Psoas muscle (tissue), 7 donors: ENCODE measurements at regions not wholly inside any gene's neighbourhood (a gene's known extent, or its start where the extent isn't known, plus 50 kb on each side); places are given as distances from the start of the nearest gene placed in this dataset.
A peak's percentile ranks its signal among the peaks of the same experiment; 100 is the strongest.

Experiments used
- ATAC-seq, 4 donors: fragments of 200-7000 bp; cut with Tn5 transposase; one replicate each; pipeline ENCODE4 v1.9.1; 2020; ENCODE audit warnings: moderate library complexity in 3 of 4, mild to moderate bottlenecking in 2 of 4
- DNase-seq, 2 donors: peaks; one replicate each; pipeline ENCODE4 v3.0.0-alpha.2; 2020
- H3K27ac ChIP-seq: fragments of 200-600 bp; one replicate; pipeline ENCODE4 v1.8.0; 2022
- H3K27me3 ChIP-seq, 3 donors: fragments of 200-600 bp in 1 of 3; one replicate each; pipeline versions ENCODE4 v1.6.1 to v1.8.0; 2013 to 2022; ENCODE audit warnings: low read length in 2 of 3, mild to moderate bottlenecking in 2 of 3, moderate library complexity in 1 of 3; ENCODE audit not compliant: insufficient read depth in 3 of 3
- H3K36me3 ChIP-seq, 2 donors: fragments of 200-600 bp in 1 of 2; one replicate each; pipeline versions ENCODE4 v1.6.1 to v1.8.0; 2013 to 2022; ENCODE audit warnings: low read depth in 1 of 2, mild to moderate bottlenecking in 1 of 2, moderate library complexity in 1 of 2; ENCODE audit not compliant: insufficient read depth in 1 of 2
- H3K4me1 ChIP-seq: fragments of 200-600 bp; one replicate; pipeline ENCODE4 v1.8.0; 2022
- H3K4me3 ChIP-seq: fragments of 200-600 bp; one replicate; pipeline ENCODE4 v1.8.0; 2022; ENCODE audit warnings: mild to moderate bottlenecking
- H3K9me3 ChIP-seq: fragments of 200-600 bp; one replicate; pipeline ENCODE4 v1.8.0; 2022
- WGBS, 3 donors: extraction: QIAGEN DNeasy Blood & Tissue Kit; methylation state at CpG; one replicate each; pipeline versions ENCODE4 v1.1.6 to v1.1.7; 2013; 5-methylcytosine and 5-hydroxymethylcytosine counted together
- intact Hi-C, 2 donors: fragments of 100-400 bp; cut with DNase I; formaldehyde crosslinking; loops; one replicate each; pipeline versions ENCODE4 v1.11.0 to v1.14.2; 2022
- TF ChIP-seq, protein P1 (sequence below): fragments of 200-600 bp; IDR thresholded peaks from one replicate; pipeline ENCODE4 v1.8.0; 2022; ENCODE audit warnings: antibody characterized with exemption
- donor health status: healthy with polysubstance abuse.
- donor health status: DM: no; HTN: no; CAD: no; lungs with moderate emphysema.
- donor health status: Bipolar disorder and iron deficiency.
- donor health status: healthy.
- donor health status: DM: yes; HTN: yes; CAD: no.
- donor health status: DM: no; HTN: no; CAD: no.
- donor health status: DM: yes; HTN: yes; CAD: no.

DNA sequence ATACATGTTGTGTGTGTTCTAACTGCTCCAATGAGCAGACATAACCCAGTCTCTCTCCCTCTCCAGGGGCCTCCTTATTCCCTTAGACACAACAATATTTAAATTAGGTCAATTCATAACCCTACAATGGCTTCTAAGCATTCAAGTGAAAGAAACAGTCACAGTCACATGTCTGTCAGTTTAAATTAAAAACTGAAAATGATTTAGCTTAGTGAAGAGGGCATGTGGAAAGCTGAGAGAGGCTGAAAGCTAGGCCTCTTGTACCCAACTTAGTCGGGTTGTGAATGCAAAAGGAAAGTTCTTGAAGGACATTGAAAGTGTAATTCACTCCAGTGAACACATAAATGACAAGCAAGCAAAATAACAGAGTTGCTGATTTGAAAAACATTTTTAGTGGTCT lies 1519.6 kb downstream of the OTOL1 start:
- WGBS, 3 donors = 61 to 69% (median 65%) methylated on average over 1 of the region's 1 CpG
- intact Hi-C loops = no loop called here
- Histone ChIP-seq H3K4me3 (no peak overlapping the region), H3K27me3 (no peaks in the 10 kb centered on the region), H3K4me1 (no peaks in the 10 kb centered on the region), H3K9me3 (peaks cover 4% of the 10 kb centered on the region), H3K27ac (no peak overlapping the region), H3K36me3 (no peaks in the 10 kb centered on the region)
- ATAC-seq (no peak), DNase-seq (no peak)
- TF ChIP-seq, protein P1, sequence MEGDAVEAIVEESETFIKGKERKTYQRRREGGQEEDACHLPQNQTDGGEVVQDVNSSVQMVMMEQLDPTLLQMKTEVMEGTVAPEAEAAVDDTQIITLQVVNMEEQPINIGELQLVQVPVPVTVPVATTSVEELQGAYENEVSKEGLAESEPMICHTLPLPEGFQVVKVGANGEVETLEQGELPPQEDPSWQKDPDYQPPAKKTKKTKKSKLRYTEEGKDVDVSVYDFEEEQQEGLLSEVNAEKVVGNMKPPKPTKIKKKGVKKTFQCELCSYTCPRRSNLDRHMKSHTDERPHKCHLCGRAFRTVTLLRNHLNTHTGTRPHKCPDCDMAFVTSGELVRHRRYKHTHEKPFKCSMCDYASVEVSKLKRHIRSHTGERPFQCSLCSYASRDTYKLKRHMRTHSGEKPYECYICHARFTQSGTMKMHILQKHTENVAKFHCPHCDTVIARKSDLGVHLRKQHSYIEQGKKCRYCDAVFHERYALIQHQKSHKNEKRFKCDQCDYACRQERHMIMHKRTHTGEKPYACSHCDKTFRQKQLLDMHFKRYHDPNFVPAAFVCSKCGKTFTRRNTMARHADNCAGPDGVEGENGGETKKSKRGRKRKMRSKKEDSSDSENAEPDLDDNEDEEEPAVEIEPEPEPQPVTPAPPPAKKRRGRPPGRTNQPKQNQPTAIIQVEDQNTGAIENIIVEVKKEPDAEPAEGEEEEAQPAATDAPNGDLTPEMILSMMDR = no peak

DNA sequence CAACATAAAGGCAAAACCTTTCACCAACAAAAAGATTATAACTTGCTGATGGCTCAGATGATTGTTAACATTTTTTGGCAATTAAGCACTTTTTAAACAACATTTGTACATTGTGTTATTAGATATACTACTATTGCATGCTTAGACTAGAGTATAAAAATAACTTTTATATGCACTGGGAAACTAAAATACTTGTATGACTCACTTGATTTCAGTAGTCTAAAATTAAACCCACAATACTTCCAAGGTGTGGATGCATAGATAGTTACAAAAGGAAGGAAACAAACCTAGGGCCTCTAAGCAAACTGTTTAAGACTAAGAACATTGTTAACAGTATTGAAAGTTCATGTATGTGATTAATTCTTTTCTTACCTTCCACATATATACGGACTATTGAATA lies 1521.5 kb downstream of the OTOL1 start:
- Histone ChIP-seq H3K27ac (no peak overlapping the region), H3K27me3 (no peaks in the 10 kb centered on the region), H3K36me3 (no peaks in the 10 kb centered on the region), H3K4me3 (no peak overlapping the region), H3K4me1 (no peaks in the 10 kb centered on the region), H3K9me3 (peaks cover 4% of the 10 kb centered on the region)
- DNase-seq (no peak), ATAC-seq (peak in 2 of 4 donors; percentile 49 to 61)
- TF ChIP-seq, protein P1 = no peak
- intact Hi-C loops = no loop called here
- 90 to 91% (median 91%) methylated on average over 1 of the region's 1 CpG for WGBS, 3 donors

DNA sequence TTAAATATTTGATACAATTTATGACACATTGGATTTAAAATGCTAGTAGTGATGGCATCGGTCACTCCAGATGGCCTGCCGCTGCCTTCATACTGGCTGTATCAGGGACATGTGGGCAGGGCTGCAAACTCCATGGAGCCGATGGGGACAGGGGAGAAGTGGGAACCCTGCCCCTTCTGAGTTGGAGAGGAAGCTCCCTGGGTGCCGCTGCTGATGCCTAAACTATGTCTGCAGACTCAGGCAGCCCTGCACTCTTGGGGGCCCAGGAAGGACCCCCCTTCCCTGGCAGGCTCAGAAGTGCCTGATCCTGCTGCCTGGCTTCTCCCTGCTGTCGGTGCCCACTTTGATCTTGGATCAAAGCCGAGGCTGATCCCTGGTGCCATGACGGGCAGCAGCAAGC lies 1522.1 kb downstream of the OTOL1 start:
- H3K27me3 ChIP-seq = no peaks in the 10 kb centered on the region
- DNase-seq (no peak), ATAC-seq (no peak)
- 85 to 88% (median 86%) methylated on average over 7 of the region's 7 CpGs for WGBS, 3 donors
- no peaks in the 10 kb centered on the region for H3K4me1 ChIP-seq
- no peaks in the 10 kb centered on the region for H3K36me3 ChIP-seq
- intact Hi-C loops = no loop called here
- no peak overlapping the region for H3K4me3 ChIP-seq
- H3K9me3 ChIP-seq = peaks cover 4% of the 10 kb centered on the region
- no peak overlapping the region for H3K27ac ChIP-seq
- TF ChIP-seq, protein P1 = no peak

DNA sequence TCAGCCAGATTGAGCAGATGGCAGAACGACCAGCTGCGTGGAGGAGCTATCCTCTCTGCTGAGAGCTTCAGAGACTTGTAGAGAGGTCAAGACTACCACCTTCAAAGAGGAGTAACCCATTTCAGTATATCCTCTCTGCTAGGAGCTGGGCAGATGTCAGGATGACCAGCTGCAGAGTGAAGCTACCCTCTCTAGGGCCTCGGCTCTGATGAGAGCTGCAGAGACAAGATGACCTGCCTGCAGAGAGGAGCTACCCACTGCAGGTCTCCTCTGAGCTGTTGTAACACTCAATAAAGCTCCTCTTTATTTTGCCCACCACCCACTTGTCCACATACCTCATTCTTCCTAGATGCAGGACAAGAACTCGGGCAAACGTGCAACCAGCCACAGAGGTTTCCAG lies 1522.7 kb downstream of the OTOL1 start:
- WGBS, 3 donors = 57 to 84% (median 81%) methylated on average over 5 of the region's 5 CpGs
- intact Hi-C loops = no loop called here
- no peak for ATAC-seq
- H3K27me3 ChIP-seq = no peaks in the 10 kb centered on the region
- TF ChIP-seq, protein P1 = no peak
- peaks cover 4% of the 10 kb centered on the region for H3K9me3 ChIP-seq
- no peak overlapping the region for H3K27ac ChIP-seq
- no peaks in the 10 kb centered on the region for H3K4me1 ChIP-seq
- H3K4me3 ChIP-seq = no peak overlapping the region
- H3K36me3 ChIP-seq = no peaks in the 10 kb centered on the region
- no peak for DNase-seq

DNA sequence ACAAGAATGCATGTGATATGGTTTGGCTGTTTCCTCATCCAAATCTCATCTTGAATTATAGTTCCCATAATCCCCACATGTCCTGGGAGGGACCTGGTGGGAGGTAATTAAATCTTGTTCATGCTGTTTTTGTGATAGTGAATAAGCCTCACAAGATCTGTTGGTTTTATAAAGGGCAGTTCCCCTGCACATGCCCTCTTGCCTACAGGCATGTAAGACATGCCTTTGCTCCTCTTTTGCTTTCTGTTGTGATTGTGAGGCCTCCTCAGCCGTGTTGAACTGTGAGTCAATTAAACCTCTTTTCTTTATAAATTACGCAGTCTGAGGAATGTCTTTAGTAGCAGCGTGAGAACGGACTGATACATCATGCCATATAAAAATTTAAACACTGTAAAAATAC lies 1537.0 kb downstream of the OTOL1 start:
- 72 to 88% (median 86%) methylated on average over 4 of the region's 4 CpGs for WGBS, 3 donors
- no peak overlapping the region for H3K27ac ChIP-seq
- DNase-seq (no peak), ATAC-seq (no peak)
- H3K9me3 ChIP-seq = no peaks in the 10 kb centered on the region
- no peaks in the 10 kb centered on the region for H3K36me3 ChIP-seq
- H3K27me3 ChIP-seq = no peaks in the 10 kb centered on the region
- TF ChIP-seq, protein P1 = no peak
- no peak overlapping the region for H3K4me3 ChIP-seq
- intact Hi-C loops = no loop called here
- no peaks in the 10 kb centered on the region for H3K4me1 ChIP-seq
